HEK293T (cell line): ENCODE measurements at regions not wholly inside any gene's neighbourhood (a gene's known extent, or its start where the extent isn't known, plus 50 kb on each side); places are given as distances from the start of the nearest gene placed in this dataset.

ENCODE experiments used
- FOXK2 ChIP-seq: fragments of 450-650 bp; IDR thresholded peaks from 2 replicates; pipeline ENCODE4 v1.6.1; 2016; ENCODE audit warnings: mild to moderate bottlenecking
- L3MBTL2 ChIP-seq: fragments of 450-650 bp; conservative IDR thresholded peaks from 2 replicates; pipeline ENCODE4 v1.6.1; 2016; ENCODE audit warnings: mild to moderate bottlenecking

DNA sequence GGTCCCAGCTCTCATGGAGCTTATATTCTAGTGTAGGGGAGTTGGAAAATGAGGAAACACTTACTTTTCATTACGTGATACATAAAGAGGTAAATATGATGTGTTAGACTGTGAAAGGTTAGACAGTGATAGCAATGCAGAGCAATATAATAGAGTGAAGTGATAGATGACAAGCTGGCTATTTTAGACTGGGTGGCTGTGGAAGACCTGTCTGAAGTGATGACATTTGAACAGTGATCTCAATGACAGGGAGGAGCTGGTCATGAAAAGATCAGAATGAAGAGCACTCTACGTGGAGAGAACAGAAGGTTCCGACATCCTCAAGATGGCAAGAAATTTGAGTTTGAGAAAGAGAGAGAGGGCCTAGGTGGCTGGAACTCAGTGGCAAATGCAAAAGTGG is 118.9 kb upstream of the MKLN1 start:
- TF ChIP-seq L3MBTL2 (no peak), FOXK2 (no peak)
